Neural cell (in vitro differentiated cells): ENCODE measurements at regions not wholly inside any gene's neighbourhood (a gene's known extent, or its start where the extent isn't known, plus 50 kb on each side); places are given as distances from the start of the nearest gene placed in this dataset.

ENCODE experiments used
- H2AFZ ChIP-seq: fragments of 200-600, 300-800 bp; sonication (generic), shearing (Covaris generic); 2 replicates; pipeline ENCODE4 v1.6.0; 2014; ENCODE audit warnings: low read depth, mild to moderate bottlenecking, antibody characterized with exemption, low read length, moderate library complexity
- H3F3A ChIP-seq: fragments of 200-600 bp; shearing (Covaris generic); 2 replicates; pipeline ENCODE4 v1.6.1; 2016; ENCODE audit warnings: mild to moderate bottlenecking, moderate library complexity, mixed read lengths, antibody characterized with exemption, low read length; ENCODE audit not compliant: insufficient read depth, poor library complexity, severe bottlenecking
- H3K27ac ChIP-seq: fragments of 200-600, 300-800 bp; sonication (generic), shearing (Covaris generic); 2 replicates; pipeline ENCODE4 v1.5.1; 2014; ENCODE audit warnings: mild to moderate bottlenecking, low read length, moderate library complexity
- H3K27me3 ChIP-seq: fragments of 300-800, 200-600 bp; sonication (generic), shearing (Covaris generic); 2 replicates; pipeline ENCODE4 v1.6.0; 2014; ENCODE audit warnings: mild to moderate bottlenecking, low read depth, low read length, moderate library complexity; ENCODE audit not compliant: insufficient read depth
- H3K36me3 ChIP-seq: fragments of 300-800, 200-600 bp; sonication (generic), shearing (Covaris generic); 2 replicates; pipeline ENCODE4 v1.5.1; 2014; ENCODE audit warnings: mild to moderate bottlenecking, antibody characterized with exemption, low read length, moderate library complexity; ENCODE audit not compliant: insufficient read depth
- H3K4me2 ChIP-seq: fragments of 300-800, 200-600 bp; sonication (generic), shearing (Covaris generic); 2 replicates; pipeline ENCODE4 v1.6.0; 2014; ENCODE audit warnings: mild to moderate bottlenecking, low read length
- H3K4me3 ChIP-seq: fragments of 300-800, 200-600 bp; sonication (generic), shearing (Covaris generic); 2 replicates; pipeline ENCODE4 v1.5.1; 2014; ENCODE audit warnings: mild to moderate bottlenecking, low read length, moderate library complexity
- H3K79me2 ChIP-seq: fragments of 200-600 bp; shearing (Covaris generic); replicated peaks from 2 replicates; pipeline ENCODE4 v1.6.0; 2014; ENCODE audit warnings: mild to moderate bottlenecking, low read length, moderate library complexity; ENCODE audit not compliant: insufficient read depth
- H3K9ac ChIP-seq: fragments of 300-800, 200-600 bp; sonication (generic), shearing (Covaris generic); 2 replicates; pipeline ENCODE4 v1.6.1; 2016; ENCODE audit warnings: mild to moderate bottlenecking, low read length, mixed read lengths
- H3K9me2 ChIP-seq: fragments of 200-600 bp; shearing (Covaris generic); 2 replicates; pipeline ENCODE4 v1.6.1; 2016; ENCODE audit warnings: mild to moderate bottlenecking, low read length, mixed read lengths; ENCODE audit not compliant: insufficient read depth
- H3K9me3 ChIP-seq: fragments of 200-600, 300-800 bp; sonication (generic), shearing (Covaris generic); 2 replicates; pipeline ENCODE4 v1.6.1; 2016; ENCODE audit warnings: mild to moderate bottlenecking, mixed run types, low read length, moderate library complexity, mixed read lengths
- H4K20me1 ChIP-seq: fragments of 200-600 bp; shearing (Covaris generic); 2 replicates; pipeline ENCODE4 v1.6.1; 2016; ENCODE audit warnings: mild to moderate bottlenecking, mixed run types; ENCODE audit not compliant: insufficient read depth
- CTCF ChIP-seq: fragments of 450-650 bp; IDR thresholded peaks from 2 replicates; pipeline ENCODE4 v1.5.1; 2014; ENCODE audit warnings: antibody characterized with exemption, mild to moderate bottlenecking, moderate library complexity; ENCODE audit not compliant: poor library complexity, severe bottlenecking
- EP300 ChIP-seq: fragments of 450-650 bp; conservative IDR thresholded peaks from 2 replicates; pipeline ENCODE4 v1.6.1; 2014; ENCODE audit warnings: antibody characterized with exemption, mild to moderate bottlenecking, moderate library complexity; ENCODE audit not compliant: poor library complexity, severe bottlenecking
- EZH2 ChIP-seq: fragments of 200-600, 300-800 bp; shearing (Covaris generic), sonication (generic); IDR thresholded peaks from 2 replicates; pipeline ENCODE4 v1.6.1; 2014; ENCODE audit warnings: antibody characterized with exemption, low read length, borderline replicate concordance, mild to moderate bottlenecking; ENCODE audit not compliant: insufficient read depth, poor library complexity, severe bottlenecking
- MXI1 ChIP-seq: fragments of 450-650 bp; conservative IDR thresholded peaks from 2 replicates; pipeline ENCODE4 v1.6.1; 2014; ENCODE audit warnings: antibody characterized with exemption, mild to moderate bottlenecking; ENCODE audit not compliant: poor library complexity, severe bottlenecking
- POLR2AphosphoS5 ChIP-seq: IDR thresholded peaks from 2 replicates; pipeline ENCODE4 v1.6.1; 2012
- RAD21 ChIP-seq: fragments of 450-650 bp; conservative IDR thresholded peaks from 2 replicates; pipeline ENCODE4 v1.6.1; 2014; ENCODE audit warnings: antibody characterized with exemption, mild to moderate bottlenecking, moderate library complexity
- REST ChIP-seq: IDR thresholded peaks from 2 replicates; pipeline ENCODE4 v1.6.1; 2012; ENCODE audit warnings: borderline replicate concordance
- SMC3 ChIP-seq: fragments of 450-650 bp; conservative IDR thresholded peaks from 2 replicates; pipeline ENCODE4 v1.6.1; 2014; ENCODE audit warnings: antibody characterized with exemption, mild to moderate bottlenecking, moderate library complexity; ENCODE audit not compliant: poor library complexity
- TAF1 ChIP-seq: IDR thresholded peaks from 2 replicates; pipeline ENCODE4 v1.6.1; 2012; ENCODE audit warnings: low read depth

GRCh38 chr5:174424219-174425053 is 299.9 kb upstream of the MSX2 start:
- Histone ChIP-seq H3K9ac (no peak overlapping the region), H3K36me3 (no peaks in the 10 kb centered on the region), H3K27ac (no peak overlapping the region), H3K9me2 (no peaks in the 10 kb centered on the region), H3K27me3 (peaks cover under 1% of the 10 kb centered on the region), H3K79me2 (no peaks in the 10 kb centered on the region), H3K9me3 (no peaks in the 10 kb centered on the region), H3K4me3 (no peak overlapping the region), H3F3A (no peaks in the 10 kb centered on the region), H3K4me2 (no peak overlapping the region), H2AFZ (no peak overlapping the region), H4K20me1 (no peaks in the 10 kb centered on the region)
- no peak for TF ChIP-seq REST
- TF ChIP-seq SMC3, result no peak
- no peak for TF ChIP-seq EP300
- no peak for TF ChIP-seq TAF1
- no peak for TF ChIP-seq EZH2
- no peak for TF ChIP-seq POLR2AphosphoS5
- TF ChIP-seq RAD21, result no peak
- TF ChIP-seq MXI1, result no peak
- no peak for TF ChIP-seq CTCF

- Histone ChIP-seq H3K9me2 (no peaks in the 10 kb centered on the region), H3K36me3 (no peaks in the 10 kb centered on the region), H3K9me3 (no peaks in the 10 kb centered on the region), H3K9ac (no peak overlapping the region), H4K20me1 (no peaks in the 10 kb centered on the region), H3F3A (no peaks in the 10 kb centered on the region), H2AFZ (no peak overlapping the region), H3K4me2 (no peak overlapping the region), H3K27me3 (no peaks in the 10 kb centered on the region), H3K27ac (no peak overlapping the region), H3K79me2 (no peaks in the 10 kb centered on the region), H3K4me3 (no peak overlapping the region)
- TF ChIP-seq REST (no peak), EP300 (no peak), POLR2AphosphoS5 (no peak), TAF1 (no peak), SMC3 (no peak), EZH2 (no peak), RAD21 (no peak), MXI1 (no peak), CTCF (no peak)
Observed at GRCh38 chr5:174425271-174425963, 299.0 kb upstream of the MSX2 start.
